HG03196 (cell line): ENCODE measurements at regions not wholly inside any gene's neighbourhood (a gene's known extent, or its start where the extent isn't known, plus 50 kb on each side); places are given as distances from the start of the nearest gene placed in this dataset.

ENCODE experiments used
- ATAC-seq: cut with Tn5 transposase; IDR thresholded peaks from one replicate; pipeline ENCODE4 v1.9.1; 2021; ENCODE audit not compliant: unreplicated experiment

- no peak for ATAC-seq
Observed at GRCh38 chr2:58950795-58951462, 709.8 kb upstream of the FANCL start.

GRCh38 chr2:58939388-58939787 is 698.3 kb upstream of the FANCL start:
- ATAC-seq, result no peak

- ATAC-seq, result no peak
Observed at GRCh38 chr2:58938988-58939387, 697.9 kb upstream of the FANCL start.

- no peak for ATAC-seq
Observed at GRCh38 chr2:58932801-58933200, 691.7 kb upstream of the FANCL start.

- ATAC-seq, result no peak
Observed at GRCh38 chr2:58930537-58930936, 689.4 kb upstream of the FANCL start.

- ATAC-seq, result no peak
Observed at GRCh38 chr2:58928973-58929372, 687.8 kb upstream of the FANCL start.

- ATAC-seq, result no peak
Observed at GRCh38 chr2:58928391-58928790, 687.3 kb upstream of the FANCL start.

- no peak for ATAC-seq
Observed at GRCh38 chr2:58926112-58926511, 685.0 kb upstream of the FANCL start.

GRCh38 chr2:58925676-58926081 is 684.6 kb upstream of the FANCL start:
- no peak for ATAC-seq

GRCh38 chr2:58923869-58924268 is 682.7 kb upstream of the FANCL start:
- no peak for ATAC-seq

GRCh38 chr2:58922245-58922644 is 681.1 kb upstream of the FANCL start:
- ATAC-seq, result no peak

GRCh38 chr2:58921676-58922075 is 680.6 kb upstream of the FANCL start:
- ATAC-seq, result no peak

- no peak for ATAC-seq
Observed at GRCh38 chr2:58920001-58920400, 678.9 kb upstream of the FANCL start.

GRCh38 chr2:58919316-58919715 is 678.2 kb upstream of the FANCL start:
- ATAC-seq, result no peak

GRCh38 chr2:58918141-58918540 is 677.0 kb upstream of the FANCL start:
- ATAC-seq, result no peak

GRCh38 chr2:58917596-58917995 is 676.5 kb upstream of the FANCL start:
- ATAC-seq, result no peak

GRCh38 chr2:58916063-58916462 is 674.9 kb upstream of the FANCL start:
- no peak for ATAC-seq

GRCh38 chr2:58914733-58915505 is 673.8 kb upstream of the FANCL start:
- ATAC-seq, result no peak

GRCh38 chr2:58913082-58913726 is 672.1 kb upstream of the FANCL start:
- no peak for ATAC-seq

- no peak for ATAC-seq
Observed at GRCh38 chr2:58911877-58912276, 670.8 kb upstream of the FANCL start.

- no peak for ATAC-seq
Observed at GRCh38 chr2:58908501-58909154, 667.5 kb upstream of the FANCL start.

GRCh38 chr2:58907644-58908043 is 666.5 kb upstream of the FANCL start:
- no peak for ATAC-seq
